ENCODE measurements at regions not wholly inside any gene's neighbourhood (a gene's known extent, or its start where the extent isn't known, plus 50 kb on each side); places are given as distances from the start of the nearest gene placed in this dataset.
"Not testable (repeated sequence)": the region's sequence is repeated elsewhere in the genome, so short reads cannot be mapped to it uniquely, and the experiment has no call there.

DNA sequence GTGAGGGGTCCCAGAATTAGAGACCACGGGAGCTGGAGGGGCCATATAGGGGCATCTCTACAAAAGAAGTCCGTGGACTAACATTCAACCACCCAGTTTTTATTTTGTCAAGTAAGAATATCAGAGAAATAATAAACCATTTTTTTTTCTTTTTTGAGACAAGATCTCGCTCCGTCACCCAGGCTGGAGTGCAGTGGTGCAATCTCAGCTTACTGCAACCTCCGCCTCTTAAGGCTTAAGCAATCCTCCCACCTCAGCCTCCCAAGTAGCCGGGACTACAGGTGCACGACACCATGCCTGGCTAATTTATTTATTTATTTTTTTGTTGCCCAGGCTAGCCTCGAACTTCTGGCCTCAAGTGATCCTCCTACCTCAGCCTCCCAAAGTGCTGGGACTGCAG, 82.7 kb downstream of the ZFP36L2 start:
- no peak for DNase-seq (ENCODE audit: low read depth in 2 of 2)

GRCh38 chr2:43142921-43143438, 83.4 kb downstream of the ZFP36L2 start:
- H3K9ac ChIP-seq (ENCODE audit: insufficient read depth, low read length): no peak overlapping the region
- H4K20me1 ChIP-seq (ENCODE audit: control insufficient read depth, extremely low read depth, insufficient read depth, low read length): no peaks in the 10 kb centered on the region
- H3K27me3 ChIP-seq (ENCODE audit: control insufficient read depth, insufficient read depth, low read length): no peaks in the 10 kb centered on the region
- H3K4me2 ChIP-seq (ENCODE audit: extremely low read depth, insufficient read depth, low read length): no peak overlapping the region
- H3K79me2 ChIP-seq (ENCODE audit: control insufficient read depth, insufficient read depth, low read length): no peaks in the 10 kb centered on the region
- H2AFZ ChIP-seq (ENCODE audit: low read length): no peak overlapping the region
- no peak overlapping the region for H3K27ac ChIP-seq (ENCODE audit: insufficient read depth, low read length)
- TF ChIP-seq EZH2 (IDR thresholded peaks at IDR 0.05; ENCODE audit: low read length, missing control alignments) (no peak), CTCF (conservative IDR thresholded peaks at IDR 0.05 in 1 of 2, IDR thresholded peaks at IDR 0.05 in 1 of 2; ENCODE audit: low read depth in 1 of 2, low read length in 2 of 2) (no peak)
- no peak for DNase-seq (ENCODE audit: low read depth in 2 of 2)
- peaks cover 12% of the 10 kb centered on the region for H3K4me1 ChIP-seq (ENCODE audit: control insufficient read depth, extremely low read depth, insufficient read depth, low read length)
- H3K4me3 ChIP-seq (replicated peaks in 1 of 4; ENCODE audit: control extremely low read depth in 1 of 4, insufficient read depth in 1 of 4, low read depth in 3 of 4, low read length in 4 of 4): no peak overlapping the region
- H3K9me3 ChIP-seq (ENCODE audit: control insufficient read depth, insufficient read depth, low read depth, low read length): no peaks in the 10 kb centered on the region
- H3K36me3 ChIP-seq (ENCODE audit: control insufficient read depth, insufficient read depth, low read length): no peaks in the 10 kb centered on the region

More for the DNA sequence above, 82.7 kb downstream of the ZFP36L2 start:
- TF ChIP-seq EZH2 (IDR thresholded peaks at IDR 0.05; ENCODE audit: low read length, missing control alignments) (no peak), CTCF (conservative IDR thresholded peaks at IDR 0.05 in 1 of 2, IDR thresholded peaks at IDR 0.05 in 1 of 2; ENCODE audit: low read depth in 1 of 2, low read length in 2 of 2) (no peak)
- Histone ChIP-seq H3K36me3 (ENCODE audit: control insufficient read depth, insufficient read depth, low read length) (no peaks in the 10 kb centered on the region), H3K4me2 (ENCODE audit: extremely low read depth, insufficient read depth, low read length) (no peak overlapping the region), H3K27ac (ENCODE audit: insufficient read depth, low read length) (no peak overlapping the region), H4K20me1 (ENCODE audit: control insufficient read depth, extremely low read depth, insufficient read depth, low read length) (no peaks in the 10 kb centered on the region), H3K9me3 (ENCODE audit: control insufficient read depth, insufficient read depth, low read depth, low read length) (no peaks in the 10 kb centered on the region), H3K79me2 (ENCODE audit: control insufficient read depth, insufficient read depth, low read length) (no peaks in the 10 kb centered on the region), H3K4me1 (ENCODE audit: control insufficient read depth, extremely low read depth, insufficient read depth, low read length) (peaks cover 12% of the 10 kb centered on the region), H2AFZ (ENCODE audit: low read length) (no peak overlapping the region), H3K9ac (ENCODE audit: insufficient read depth, low read length) (no peak overlapping the region), H3K4me3 (replicated peaks in 1 of 4; ENCODE audit: control extremely low read depth in 1 of 4, insufficient read depth in 1 of 4, low read depth in 3 of 4, low read length in 4 of 4) (no peak overlapping the region), H3K27me3 (ENCODE audit: control insufficient read depth, insufficient read depth, low read length) (no peaks in the 10 kb centered on the region)

- H3K9ac ChIP-seq (ENCODE audit: insufficient read depth, low read length); H3K79me2 ChIP-seq (ENCODE audit: control insufficient read depth, insufficient read depth, low read length); H3K36me3 ChIP-seq (ENCODE audit: control insufficient read depth, insufficient read depth, low read length); H3K9me3 ChIP-seq (ENCODE audit: control insufficient read depth, insufficient read depth, low read depth, low read length); H4K20me1 ChIP-seq (ENCODE audit: control insufficient read depth, extremely low read depth, insufficient read depth, low read length); H3K27ac ChIP-seq (ENCODE audit: insufficient read depth, low read length); H3K4me3 ChIP-seq (replicated peaks in 1 of 4; ENCODE audit: control extremely low read depth in 1 of 4, insufficient read depth in 1 of 4, low read depth in 3 of 4, low read length in 4 of 4); DNase-seq (ENCODE audit: low read depth in 2 of 2); H3K27me3 ChIP-seq (ENCODE audit: control insufficient read depth, insufficient read depth, low read length); H3K4me2 ChIP-seq (ENCODE audit: extremely low read depth, insufficient read depth, low read length); H2AFZ ChIP-seq (ENCODE audit: low read length): not testable (repeated sequence)
- H3K4me1 ChIP-seq (ENCODE audit: control insufficient read depth, extremely low read depth, insufficient read depth, low read length): peaks cover 12% of the 10 kb centered on the region
Observed at GRCh38 chr2:43141636-43142151, 84.7 kb downstream of the ZFP36L2 start.

Measured in fibroblast of lung (primary cell).